Right hindlimb (tissue), 1 donor: ENCODE measurements at regions not wholly inside any gene's neighbourhood (a gene's known extent, or its start where the extent isn't known, plus 50 kb on each side); places are given as distances from the start of the nearest gene placed in this dataset.

Experiments
- DNase-seq: peaks from one replicate; pipeline ENCODE4 v3.0.0-alpha.2; 2018

DNA sequence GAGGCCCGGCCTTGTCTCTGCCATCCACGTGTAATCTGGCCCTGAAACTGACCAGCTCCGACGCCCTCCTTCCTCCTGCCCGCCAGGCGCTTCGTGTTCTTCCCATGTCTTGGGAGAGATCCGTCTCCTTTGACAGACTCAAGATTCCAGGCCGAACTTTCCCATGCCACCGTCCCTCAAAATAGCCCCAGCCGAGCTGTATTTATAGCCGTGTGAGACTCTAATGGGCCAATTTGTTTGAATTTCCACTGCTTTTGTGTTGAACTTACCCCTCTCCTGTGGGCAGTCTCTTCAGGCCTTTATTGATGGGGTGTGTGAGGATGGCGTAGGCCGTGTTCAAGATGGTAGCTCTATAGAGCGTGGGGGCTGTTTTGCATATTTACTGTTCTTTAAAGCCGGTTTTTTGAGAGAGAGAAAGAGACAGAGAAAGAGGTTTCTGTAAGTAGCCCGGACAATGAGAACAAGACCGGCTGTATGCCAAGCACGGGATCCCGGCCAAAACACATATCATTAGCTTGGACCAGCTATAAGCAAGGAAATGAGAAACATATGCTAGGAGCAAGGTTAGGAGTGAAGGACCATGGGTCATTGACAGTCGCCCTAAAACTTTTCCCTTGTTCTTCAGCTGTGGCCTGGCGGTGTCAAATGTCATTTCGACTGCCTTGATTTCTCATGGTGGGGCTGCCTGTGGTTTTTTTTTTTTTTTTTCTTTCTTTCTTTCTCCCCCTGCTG is 124.5 kb upstream of the ZFHX3 start:
- peak; percentile 97 for DNase-seq

GRCh38 chr16:73171901-73172240 is 123.9 kb upstream of the ZFHX3 start:
- DNase-seq: no peak

DNA sequence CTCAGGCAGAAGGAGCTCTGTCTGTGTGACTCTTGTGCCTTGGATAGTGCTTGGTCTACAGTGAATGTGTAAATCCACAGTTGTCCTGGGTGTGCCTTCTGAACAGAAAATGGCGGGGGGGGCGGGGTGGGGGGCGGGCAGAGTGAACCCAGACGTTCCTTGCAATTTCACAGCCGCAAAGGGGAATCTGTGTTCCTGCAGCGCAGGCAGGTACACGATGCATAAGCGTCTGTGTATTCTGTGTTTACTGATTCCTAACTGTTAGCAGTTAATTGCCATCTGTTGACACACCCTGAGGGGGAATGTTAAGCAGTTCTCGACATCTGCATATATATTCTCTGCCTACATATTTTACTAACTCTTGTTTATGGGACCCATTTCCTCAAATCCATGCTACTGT is 123.5 kb upstream of the ZFHX3 start:
- DNase-seq: no peak

DNA sequence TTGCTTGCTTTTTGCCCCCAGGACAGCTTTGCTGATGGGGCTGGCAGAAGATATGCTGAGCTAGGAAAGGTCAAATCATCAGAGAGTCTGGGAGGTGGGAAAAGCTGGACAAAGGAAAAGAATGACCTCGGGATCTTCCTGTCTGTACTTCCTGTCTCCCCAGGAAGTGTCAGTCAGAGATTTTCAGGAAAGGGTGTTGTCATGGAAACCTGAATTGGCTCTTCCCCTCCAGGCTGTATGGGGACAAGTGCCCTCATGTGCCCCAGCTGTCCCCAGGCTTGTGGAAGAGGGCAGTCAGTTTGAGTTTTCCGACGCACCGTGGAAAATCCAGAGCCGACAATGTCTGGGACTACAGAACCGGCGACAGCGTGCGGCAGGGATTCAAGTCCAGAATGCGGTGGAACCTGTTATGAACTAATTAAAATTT is 122.7 kb upstream of the ZFHX3 start:
- DNase-seq: no peak

GRCh38 chr16:73166947-73167550 is 119.1 kb upstream of the ZFHX3 start:
- no peak for DNase-seq

- no peak for DNase-seq
These were observed 118.5 kb upstream of the ZFHX3 start for GRCh38 chr16:73166441-73166851.

GRCh38 chr16:73163238-73163815 is 115.4 kb upstream of the ZFHX3 start:
- no peak for DNase-seq

DNA sequence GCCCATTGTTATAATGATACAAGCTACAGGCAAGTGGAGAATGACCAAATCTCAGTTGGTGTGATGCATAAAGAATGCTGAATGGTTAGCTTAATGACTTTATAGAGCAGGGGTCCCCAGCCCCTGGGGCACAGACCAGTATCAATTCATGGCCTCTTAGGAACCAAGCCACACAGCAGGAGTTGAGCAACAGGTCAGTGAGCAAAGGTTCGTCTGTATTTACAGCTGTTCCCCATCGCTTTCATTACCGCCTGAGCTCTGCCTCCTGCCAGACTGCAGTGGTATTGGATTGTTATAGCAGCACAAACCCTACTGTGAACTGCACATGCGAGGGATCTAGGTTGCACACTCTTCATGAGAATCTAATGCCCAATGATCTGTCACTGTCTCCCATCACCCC is 114.0 kb upstream of the ZFHX3 start:
- no peak for DNase-seq

DNA sequence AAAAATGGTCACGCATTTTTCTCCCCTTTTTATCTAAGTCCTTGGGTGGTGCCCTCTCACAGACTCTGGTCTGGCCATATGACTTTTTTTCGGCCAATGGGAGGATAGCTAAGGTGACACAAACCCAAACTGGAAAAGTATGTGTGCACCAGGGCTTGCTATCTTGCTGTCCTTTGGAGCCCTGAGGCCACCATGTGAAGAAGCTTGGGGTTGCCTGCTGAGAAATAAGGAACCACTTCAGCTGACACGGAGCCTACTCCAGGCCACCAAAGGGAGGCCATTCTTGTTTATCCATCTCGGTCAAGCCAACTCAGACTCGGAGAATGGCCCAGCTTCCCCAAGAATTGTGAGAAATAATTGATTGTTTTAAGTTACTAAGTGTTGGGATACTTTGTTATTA is 111.4 kb upstream of the ZFHX3 start:
- DNase-seq: no peak

DNA sequence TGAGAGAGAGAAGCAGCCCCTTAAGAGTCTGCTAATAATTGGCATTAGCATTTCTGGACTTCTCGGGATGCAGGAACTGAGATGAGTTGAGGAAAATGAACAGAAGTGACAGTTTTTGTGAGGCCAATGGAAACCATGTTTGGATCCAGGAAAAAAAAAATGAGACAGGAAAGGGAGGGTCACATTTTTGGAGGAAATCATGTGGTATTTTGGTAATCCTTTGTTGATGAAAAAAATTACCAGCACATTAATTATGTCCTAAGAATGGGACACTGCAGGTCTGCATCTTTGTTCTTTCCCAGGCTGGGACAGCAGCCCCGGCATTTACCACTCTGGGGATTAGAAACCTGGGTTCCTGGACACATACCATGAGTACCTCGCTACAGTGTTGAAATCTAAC is 109.9 kb upstream of the ZFHX3 start:
- no peak for DNase-seq

DNA sequence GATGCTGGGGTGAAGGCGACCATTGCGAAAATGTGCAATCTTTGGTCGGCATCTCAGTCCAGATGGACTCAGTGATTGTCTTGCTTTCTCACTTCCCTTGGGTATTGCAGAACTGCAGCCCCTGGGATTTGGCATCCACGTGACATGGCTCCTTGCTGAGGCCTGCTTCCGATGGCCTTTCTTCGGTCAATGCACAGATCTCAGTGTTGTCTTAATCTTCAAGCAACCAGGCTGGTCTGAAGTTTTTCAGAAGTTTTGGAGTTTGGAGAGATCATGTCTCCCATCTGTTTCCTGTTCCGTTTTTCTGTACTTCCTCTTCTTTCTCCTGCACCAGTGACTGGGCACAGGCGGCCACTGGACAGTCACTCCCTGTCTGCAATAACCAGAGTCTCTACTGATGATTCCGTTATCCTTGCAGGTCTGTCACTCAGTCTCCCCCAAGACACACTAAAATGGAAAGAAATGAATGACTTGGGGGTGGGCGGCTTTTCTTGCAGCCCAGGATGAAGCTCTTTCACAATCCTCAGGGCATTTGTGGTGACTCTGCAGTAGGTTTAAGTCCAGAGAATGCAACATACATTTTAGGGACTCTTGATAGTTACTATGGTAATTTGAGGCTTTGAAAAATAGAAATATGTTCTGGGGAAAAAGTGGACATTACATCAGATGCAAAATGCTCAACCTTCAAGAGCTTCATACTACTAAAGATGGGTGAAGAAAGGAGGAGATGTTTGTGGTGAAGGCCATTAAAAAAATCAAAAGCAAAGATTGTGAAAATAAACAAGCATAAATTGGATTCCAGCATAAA is 106.3 kb upstream of the ZFHX3 start:
- DNase-seq: no peak

DNA sequence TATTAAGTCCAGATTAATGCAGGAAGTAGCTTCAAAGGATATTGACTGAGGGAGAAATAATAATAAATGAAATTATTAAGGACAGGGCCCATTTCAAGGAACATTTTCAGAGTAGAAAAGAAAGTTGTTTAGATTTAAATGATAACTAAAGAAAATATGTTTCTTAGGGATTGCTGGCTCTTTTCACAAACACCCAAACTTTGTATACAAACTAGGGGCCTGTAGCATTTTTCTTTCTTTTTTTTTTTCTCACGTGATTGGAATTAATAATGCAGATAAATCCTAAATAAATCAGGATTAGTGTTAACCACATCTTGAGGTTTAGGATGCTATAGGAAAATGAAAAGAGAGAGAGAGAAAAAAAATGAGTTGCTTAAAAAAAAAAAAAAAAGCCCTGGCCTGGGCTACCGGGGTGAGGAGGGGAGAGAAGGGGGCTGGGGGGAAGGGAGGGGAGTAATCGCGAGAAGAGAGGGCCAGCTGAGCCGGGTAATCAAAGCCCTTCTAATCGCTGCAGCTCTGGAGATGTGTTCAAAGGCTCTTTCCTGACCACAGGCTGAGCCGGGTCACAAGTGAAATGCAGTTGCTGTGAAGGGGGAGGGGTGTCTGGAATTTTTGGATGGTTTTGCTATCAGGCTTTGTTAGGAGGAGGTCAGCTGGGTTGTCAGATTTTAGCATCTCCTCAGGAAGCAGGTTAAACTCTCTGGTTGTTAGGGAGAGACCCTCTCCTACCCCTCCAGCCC is 104.6 kb upstream of the ZFHX3 start:
- no peak for DNase-seq

- no peak for DNase-seq
These were observed 104.0 kb upstream of the ZFHX3 start for GRCh38 chr16:73151941-73152340.

- DNase-seq: no peak
These were observed 103.3 kb upstream of the ZFHX3 start for GRCh38 chr16:73151225-73151624.

- DNase-seq: no peak
These were observed 102.9 kb upstream of the ZFHX3 start for GRCh38 chr16:73150786-73151185.

DNA sequence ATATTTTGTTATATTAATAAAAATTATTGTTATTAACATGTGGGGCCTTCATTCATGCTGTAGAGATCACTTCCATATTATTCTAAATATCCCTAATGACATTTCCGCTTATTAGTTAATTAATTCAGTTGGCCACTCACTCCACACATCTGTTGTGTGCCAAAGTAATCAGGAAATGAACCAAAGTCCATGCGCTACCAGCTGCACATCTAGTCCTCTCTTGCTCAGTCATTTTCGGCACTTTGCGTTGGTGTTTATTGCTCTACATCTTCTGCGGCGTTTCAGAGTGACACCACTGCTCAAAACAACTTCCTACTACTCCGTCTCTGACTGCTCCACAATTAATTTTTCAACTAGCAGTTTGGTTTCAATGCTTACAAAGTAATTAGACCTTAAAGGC is 101.4 kb upstream of the ZFHX3 start:
- no peak for DNase-seq

- no peak for DNase-seq
These were observed 100.0 kb upstream of the ZFHX3 start for GRCh38 chr16:73147958-73148357.

DNA sequence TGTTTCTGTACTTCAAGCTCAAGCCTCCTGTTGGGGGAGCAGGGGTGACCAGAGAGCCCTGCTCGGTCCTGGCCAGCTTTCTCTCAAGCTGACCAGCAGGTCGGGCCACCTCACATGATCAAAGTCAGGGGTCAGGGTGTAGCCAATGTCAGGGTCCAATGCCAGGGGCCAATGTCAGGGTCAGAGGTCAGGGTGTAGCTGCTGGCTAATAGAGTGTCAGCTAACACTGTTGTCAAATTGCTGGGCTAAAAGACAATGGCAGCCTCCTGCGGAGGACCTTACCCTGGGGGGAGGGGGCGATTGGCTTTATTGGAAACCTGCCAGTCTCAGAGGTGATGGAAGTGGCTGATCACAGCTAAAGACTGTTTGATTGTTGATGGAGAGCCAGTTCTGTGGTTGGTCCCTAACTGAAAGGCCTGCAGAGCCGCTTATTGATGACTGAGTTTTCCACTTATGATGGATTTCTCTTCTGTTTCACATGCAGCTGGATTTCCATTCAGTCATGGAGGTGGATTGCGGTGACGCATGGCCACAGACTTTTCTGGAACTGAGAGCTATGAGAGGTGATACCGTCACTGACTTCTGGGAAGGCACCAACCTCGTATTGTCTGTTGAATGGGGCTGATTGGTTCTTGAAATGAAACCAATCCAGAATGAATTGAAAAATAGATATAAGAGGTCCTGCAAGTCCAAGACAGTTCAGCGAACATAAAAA is 97.4 kb upstream of the ZFHX3 start:
- DNase-seq: peak; percentile 57

DNA sequence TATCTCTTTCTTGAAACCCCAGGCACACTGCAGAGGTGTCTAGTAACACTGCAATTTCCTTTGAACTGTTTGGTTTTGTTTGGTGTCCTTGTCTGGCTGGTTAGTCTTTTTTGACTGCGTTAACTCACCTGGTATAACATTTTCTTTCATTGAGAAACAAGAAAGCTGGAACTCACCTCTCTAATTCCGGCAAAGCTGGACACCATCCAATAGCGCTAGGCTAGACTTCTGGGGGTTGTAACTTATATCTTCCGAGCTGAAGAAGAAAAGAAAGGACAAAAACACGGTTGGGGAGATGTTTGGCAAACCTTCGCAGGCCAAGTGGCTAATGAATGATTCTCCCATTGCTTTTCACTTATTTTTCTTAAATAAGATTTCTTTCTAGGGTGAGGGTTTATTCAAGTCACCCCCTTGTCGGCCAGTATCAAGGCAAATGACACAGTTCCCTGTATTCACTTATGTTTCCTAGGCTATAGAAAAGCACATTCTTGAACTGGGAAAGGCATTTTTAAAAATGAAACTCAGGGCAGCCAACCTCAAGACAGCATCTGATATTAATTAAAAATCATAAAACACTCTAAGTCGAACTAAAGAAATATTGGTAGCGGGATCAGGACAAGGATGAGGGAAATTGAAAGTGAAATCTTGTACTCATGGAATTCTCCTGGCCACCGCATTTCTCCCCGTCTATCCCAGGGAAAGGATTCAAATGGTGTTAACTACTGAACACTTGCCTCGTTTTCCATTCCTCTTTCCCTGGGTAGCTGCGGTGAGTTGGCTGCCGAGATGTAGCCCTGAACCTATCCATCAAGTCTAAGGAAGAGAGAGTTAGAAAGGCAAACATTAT is 95.9 kb upstream of the ZFHX3 start:
- peak; percentile 59 for DNase-seq

GRCh38 chr16:73143002-73143401 is 95.1 kb upstream of the ZFHX3 start:
- no peak for DNase-seq
